ENCODE measurements at regions not wholly inside any gene's neighbourhood (a gene's known extent, or its start where the extent isn't known, plus 50 kb on each side); places are given as distances from the start of the nearest gene placed in this dataset.
A peak's percentile ranks its signal among the peaks of the same experiment; 100 is the strongest.

GRCh38 chr4:14575919-14576318, 426.4 kb upstream of the CPEB2 start:
- intact Hi-C loops (cut with micrococcal nuclease) = no loop called here
- Mint-ChIP-seq H3K9me3 (peaks cover 17% of the 10 kb centered on the region), H3K36me3 (ENCODE audit: low read depth) (no peaks in the 10 kb centered on the region), H3K4me1 (ENCODE audit: low read depth) (no peaks in the 10 kb centered on the region), H3K4me3 (no peak overlapping the region), H3K27ac (no peak overlapping the region), H3K27me3 (no peaks in the 10 kb centered on the region)

GRCh38 chr4:14580061-14580460, 422.2 kb upstream of the CPEB2 start:
- Mint-ChIP-seq H3K4me3 (no peak overlapping the region), H3K36me3 (ENCODE audit: low read depth) (no peaks in the 10 kb centered on the region), H3K27me3 (no peaks in the 10 kb centered on the region), H3K9me3 (peaks cover 17% of the 10 kb centered on the region), H3K4me1 (ENCODE audit: low read depth) (no peaks in the 10 kb centered on the region), H3K27ac (no peak overlapping the region)
- intact Hi-C loops (cut with micrococcal nuclease) = no loop called here

GRCh38 chr4:14581741-14582140, 420.5 kb upstream of the CPEB2 start:
- Mint-ChIP-seq H3K4me1 (ENCODE audit: low read depth) (no peaks in the 10 kb centered on the region), H3K4me3 (no peak overlapping the region), H3K9me3 (peaks cover 15% of the 10 kb centered on the region), H3K27ac (no peak overlapping the region), H3K36me3 (ENCODE audit: low read depth) (no peaks in the 10 kb centered on the region), H3K27me3 (no peaks in the 10 kb centered on the region)
- intact Hi-C loops (cut with micrococcal nuclease) = no loop called here

GRCh38 chr4:14582677-14583076, 419.6 kb upstream of the CPEB2 start:
- no peak overlapping the region for H3K4me3 Mint-ChIP-seq
- intact Hi-C loops (cut with micrococcal nuclease) = no loop called here
- H3K27ac Mint-ChIP-seq = no peak overlapping the region

GRCh38 chr4:14583331-14583730, 418.9 kb upstream of the CPEB2 start:
- Mint-ChIP-seq H3K27me3 (no peaks in the 10 kb centered on the region), H3K36me3 (ENCODE audit: low read depth) (no peaks in the 10 kb centered on the region), H3K9me3 (peaks cover 15% of the 10 kb centered on the region), H3K27ac (no peak overlapping the region), H3K4me3 (no peak overlapping the region), H3K4me1 (ENCODE audit: low read depth) (no peaks in the 10 kb centered on the region)
- intact Hi-C loops (cut with micrococcal nuclease) = no loop called here

More at GRCh38 chr4:14582677-14583076, 419.6 kb upstream of the CPEB2 start:
- Mint-ChIP-seq H3K27me3 (no peaks in the 10 kb centered on the region), H3K4me1 (ENCODE audit: low read depth) (no peaks in the 10 kb centered on the region), H3K9me3 (peaks cover 15% of the 10 kb centered on the region), H3K36me3 (ENCODE audit: low read depth) (no peaks in the 10 kb centered on the region)

GRCh38 chr4:14583752-14584151, 418.5 kb upstream of the CPEB2 start:
- Mint-ChIP-seq H3K27ac (no peak overlapping the region), H3K4me1 (ENCODE audit: low read depth) (no peaks in the 10 kb centered on the region), H3K27me3 (no peaks in the 10 kb centered on the region), H3K36me3 (ENCODE audit: low read depth) (no peaks in the 10 kb centered on the region), H3K4me3 (no peak overlapping the region), H3K9me3 (peaks cover 15% of the 10 kb centered on the region)
- intact Hi-C loops (cut with micrococcal nuclease) = no loop called here

- Mint-ChIP-seq H3K27me3 (no peaks in the 10 kb centered on the region), H3K9me3 (no peaks in the 10 kb centered on the region), H3K36me3 (ENCODE audit: low read depth) (no peaks in the 10 kb centered on the region), H3K4me1 (ENCODE audit: low read depth) (peaks cover 8% of the 10 kb centered on the region), H3K4me3 (no peak overlapping the region), H3K27ac (no peak overlapping the region)
- intact Hi-C loops (cut with micrococcal nuclease) = no loop called here
Observed at GRCh38 chr4:14592950-14593349, 409.3 kb upstream of the CPEB2 start.

- Mint-ChIP-seq H3K27me3 (no peaks in the 10 kb centered on the region), H3K27ac (peak overlapping the region; percentile 22), H3K36me3 (ENCODE audit: low read depth) (no peaks in the 10 kb centered on the region), H3K4me1 (ENCODE audit: low read depth) (peaks cover 8% of the 10 kb centered on the region), H3K4me3 (no peak overlapping the region), H3K9me3 (peaks cover 12% of the 10 kb centered on the region)
- intact Hi-C loops (cut with micrococcal nuclease) = no loop called here
Observed at GRCh38 chr4:14596028-14596427, 406.3 kb upstream of the CPEB2 start.

- no peaks in the 10 kb centered on the region for H3K27me3 Mint-ChIP-seq
- no peak overlapping the region for H3K4me3 Mint-ChIP-seq
- peak overlapping the region; percentile 22 for H3K27ac Mint-ChIP-seq
- H3K9me3 Mint-ChIP-seq = peaks cover 12% of the 10 kb centered on the region
- intact Hi-C loops (cut with micrococcal nuclease) = no loop called here
- peaks cover 8% of the 10 kb centered on the region for H3K4me1 Mint-ChIP-seq (ENCODE audit: low read depth)
- H3K36me3 Mint-ChIP-seq (ENCODE audit: low read depth) = no peaks in the 10 kb centered on the region
Observed at GRCh38 chr4:14596437-14596836, 405.8 kb upstream of the CPEB2 start.

GRCh38 chr4:14596904-14597303, 405.4 kb upstream of the CPEB2 start:
- no peaks in the 10 kb centered on the region for H3K27me3 Mint-ChIP-seq

GRCh38 chr4:14602206-14602605, 400.1 kb upstream of the CPEB2 start:
- intact Hi-C loops (cut with micrococcal nuclease) = no loop called here
- Mint-ChIP-seq H3K27me3 (no peaks in the 10 kb centered on the region), H3K4me1 (ENCODE audit: low read depth) (no peaks in the 10 kb centered on the region), H3K4me3 (no peak overlapping the region), H3K36me3 (ENCODE audit: low read depth) (no peaks in the 10 kb centered on the region), H3K9me3 (peaks cover 18% of the 10 kb centered on the region), H3K27ac (no peak overlapping the region)

More at GRCh38 chr4:14596904-14597303, 405.4 kb upstream of the CPEB2 start:
- Mint-ChIP-seq H3K9me3 (peaks cover 12% of the 10 kb centered on the region), H3K4me1 (ENCODE audit: low read depth) (peaks cover 8% of the 10 kb centered on the region), H3K36me3 (ENCODE audit: low read depth) (no peaks in the 10 kb centered on the region), H3K27ac (no peak overlapping the region), H3K4me3 (no peak overlapping the region)
- intact Hi-C loops (cut with micrococcal nuclease) = no loop called here

- Mint-ChIP-seq H3K4me3 (no peak overlapping the region), H3K36me3 (ENCODE audit: low read depth) (no peaks in the 10 kb centered on the region), H3K4me1 (ENCODE audit: low read depth) (no peaks in the 10 kb centered on the region), H3K27ac (no peak overlapping the region), H3K27me3 (no peaks in the 10 kb centered on the region), H3K9me3 (peaks cover 6% of the 10 kb centered on the region)
- intact Hi-C loops (cut with micrococcal nuclease) = no loop called here
Observed at GRCh38 chr4:14607001-14607400, 395.3 kb upstream of the CPEB2 start.

- Mint-ChIP-seq H3K27ac (no peak overlapping the region), H3K27me3 (no peaks in the 10 kb centered on the region), H3K9me3 (peaks cover 6% of the 10 kb centered on the region), H3K4me3 (no peak overlapping the region), H3K4me1 (ENCODE audit: low read depth) (no peaks in the 10 kb centered on the region), H3K36me3 (ENCODE audit: low read depth) (no peaks in the 10 kb centered on the region)
- intact Hi-C loops (cut with micrococcal nuclease) = no loop called here
Observed at GRCh38 chr4:14607578-14607977, 394.7 kb upstream of the CPEB2 start.

- Mint-ChIP-seq H3K4me1 (ENCODE audit: low read depth) (no peaks in the 10 kb centered on the region), H3K27ac (no peak overlapping the region), H3K4me3 (no peak overlapping the region), H3K36me3 (ENCODE audit: low read depth) (no peaks in the 10 kb centered on the region), H3K27me3 (no peaks in the 10 kb centered on the region), H3K9me3 (peaks cover 12% of the 10 kb centered on the region)
- intact Hi-C loops (cut with micrococcal nuclease) = no loop called here
Observed at GRCh38 chr4:14608630-14609029, 393.7 kb upstream of the CPEB2 start.

GRCh38 chr4:14614840-14615239, 387.4 kb upstream of the CPEB2 start:
- Mint-ChIP-seq H3K27ac (no peak overlapping the region), H3K36me3 (ENCODE audit: low read depth) (no peaks in the 10 kb centered on the region), H3K4me3 (no peak overlapping the region), H3K27me3 (no peaks in the 10 kb centered on the region), H3K4me1 (ENCODE audit: low read depth) (peaks cover 7% of the 10 kb centered on the region), H3K9me3 (peaks cover 18% of the 10 kb centered on the region)
- intact Hi-C loops (cut with micrococcal nuclease) = no loop called here

Data from dendritic cell treated with granulocyte-macrophage colony-stimulating factor and Interleukin-4, amounts not matched to agents 40 ng/mL and 50 ng/mL, for 4 days (primary cell).